ENCODE measurements at regions not wholly inside any gene's neighbourhood (a gene's known extent, or its start where the extent isn't known, plus 50 kb on each side); places are given as distances from the start of the nearest gene placed in this dataset.

DNA sequence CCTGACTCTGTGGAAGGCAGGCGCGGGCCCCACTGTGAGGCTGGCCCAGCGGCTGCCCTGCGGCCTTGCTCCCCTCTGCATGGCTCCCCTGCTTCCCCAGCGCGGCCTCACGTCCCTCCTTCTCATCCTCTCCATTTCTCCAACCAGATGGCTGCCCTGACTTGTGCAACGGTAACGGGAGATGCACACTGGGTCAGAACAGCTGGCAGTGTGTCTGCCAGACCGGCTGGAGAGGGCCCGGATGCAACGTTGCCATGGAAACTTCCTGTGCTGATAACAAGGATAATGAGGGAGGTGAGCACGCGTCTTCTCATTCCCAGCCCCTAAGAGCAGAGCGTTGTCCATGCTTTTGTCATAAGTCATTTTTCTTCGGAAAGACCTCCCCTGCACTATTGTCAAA lies 129.0 kb upstream of the WWC1 start:
- peaks cover 26 to 28% of the 10 kb centered on the region in 2 experiments for H3K36me3 ChIP-seq (ENCODE audit: control insufficient read depth in 2 of 2, extremely low read depth in 1 of 2, insufficient read depth in 2 of 2, low read length in 2 of 2)
- no peak overlapping the region for H3K9ac ChIP-seq (ENCODE audit: control insufficient read depth, extremely low read depth, insufficient read depth, low read length)
- H3K4me2 ChIP-seq (ENCODE audit: control insufficient read depth, extremely low read depth, insufficient read depth, low read depth, low read length): no peak overlapping the region
- dilution Hi-C loops (cut with MboI; ENCODE audit: extremely low pct_ligation_motif_present, low sequenced_read_pairs): no loop called here
- no peak overlapping the region for H3K27ac ChIP-seq (ENCODE audit: control insufficient read depth, insufficient read depth, low read length)
- FAIRE-seq (no peak), DNase-seq (ENCODE audit: low read depth, low spot score) (no peak)
- no peaks in the 10 kb centered on the region for H4K20me1 ChIP-seq (ENCODE audit: control insufficient read depth, extremely low read depth, insufficient read depth, low read length)
- no peaks in the 10 kb centered on the region for H3K9me1 ChIP-seq (ENCODE audit: control insufficient read depth, extremely low read depth, insufficient read depth, low read length)
- no peak overlapping the region for H3K4me3 ChIP-seq (ENCODE audit: control insufficient read depth in 2 of 3, extremely low read depth in 1 of 3, insufficient read depth in 2 of 3, low read depth in 1 of 3, low read length in 3 of 3)
- no peaks in the 10 kb centered on the region for H3K79me2 ChIP-seq (ENCODE audit: control insufficient read depth, insufficient read depth, low read length)
- H3K4me1 ChIP-seq (ENCODE audit: control insufficient read depth, extremely low read depth, insufficient read depth, low read length): no peaks in the 10 kb centered on the region
- no peak overlapping the region for H2AFZ ChIP-seq (ENCODE audit: control insufficient read depth, low read length)
- H3K27me3 ChIP-seq (ENCODE audit: control insufficient read depth, extremely low read depth, insufficient read depth, low read length): no peaks in the 10 kb centered on the region
- TF ChIP-seq EZH2 (IDR thresholded peaks at IDR 0.05; ENCODE audit: low read length): no peak
- TF ChIP-seq, protein P1, sequence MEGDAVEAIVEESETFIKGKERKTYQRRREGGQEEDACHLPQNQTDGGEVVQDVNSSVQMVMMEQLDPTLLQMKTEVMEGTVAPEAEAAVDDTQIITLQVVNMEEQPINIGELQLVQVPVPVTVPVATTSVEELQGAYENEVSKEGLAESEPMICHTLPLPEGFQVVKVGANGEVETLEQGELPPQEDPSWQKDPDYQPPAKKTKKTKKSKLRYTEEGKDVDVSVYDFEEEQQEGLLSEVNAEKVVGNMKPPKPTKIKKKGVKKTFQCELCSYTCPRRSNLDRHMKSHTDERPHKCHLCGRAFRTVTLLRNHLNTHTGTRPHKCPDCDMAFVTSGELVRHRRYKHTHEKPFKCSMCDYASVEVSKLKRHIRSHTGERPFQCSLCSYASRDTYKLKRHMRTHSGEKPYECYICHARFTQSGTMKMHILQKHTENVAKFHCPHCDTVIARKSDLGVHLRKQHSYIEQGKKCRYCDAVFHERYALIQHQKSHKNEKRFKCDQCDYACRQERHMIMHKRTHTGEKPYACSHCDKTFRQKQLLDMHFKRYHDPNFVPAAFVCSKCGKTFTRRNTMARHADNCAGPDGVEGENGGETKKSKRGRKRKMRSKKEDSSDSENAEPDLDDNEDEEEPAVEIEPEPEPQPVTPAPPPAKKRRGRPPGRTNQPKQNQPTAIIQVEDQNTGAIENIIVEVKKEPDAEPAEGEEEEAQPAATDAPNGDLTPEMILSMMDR (optimal IDR thresholded peaks at IDR 0.05 in 1 of 3, IDR thresholded peaks at IDR 0.05 in 1 of 3, conservative IDR thresholded peaks at IDR 0.05 in 1 of 3; ENCODE audit: extremely low read depth in 1 of 3, insufficient read depth in 2 of 3, low read length in 3 of 3): no peak
- no peaks in the 10 kb centered on the region for H3K9me3 ChIP-seq (ENCODE audit: control insufficient read depth, low read depth, low read length)

DNA sequence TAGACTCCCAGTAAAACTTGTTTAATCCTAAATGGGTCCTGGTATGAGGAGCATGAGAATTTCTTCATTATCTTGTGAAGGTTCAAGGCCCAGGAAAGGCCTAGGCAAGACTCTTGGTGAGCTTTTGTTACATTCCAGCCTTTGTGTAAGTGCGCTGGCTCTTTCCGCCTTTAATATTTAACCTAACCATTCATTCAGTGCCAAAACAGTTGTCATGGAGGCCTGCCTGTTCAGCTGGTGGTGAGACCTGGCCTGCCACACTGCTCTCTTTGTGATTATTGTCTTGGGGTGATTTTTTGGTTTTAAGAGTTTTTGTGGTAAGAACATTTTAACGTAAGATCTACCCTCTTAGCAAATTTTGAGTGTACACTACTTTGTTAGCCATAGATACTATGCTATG lies 127.5 kb upstream of the WWC1 start:
- Histone ChIP-seq H3K36me3 (ENCODE audit: control insufficient read depth in 2 of 2, extremely low read depth in 1 of 2, insufficient read depth in 2 of 2, low read length in 2 of 2) (peaks cover 24 to 28% of the 10 kb centered on the region in 2 experiments), H3K4me3 (ENCODE audit: control insufficient read depth in 2 of 3, extremely low read depth in 1 of 3, insufficient read depth in 2 of 3, low read depth in 1 of 3, low read length in 3 of 3) (no peak overlapping the region), H2AFZ (ENCODE audit: control insufficient read depth, low read length) (no peak overlapping the region), H3K27me3 (ENCODE audit: control insufficient read depth, extremely low read depth, insufficient read depth, low read length) (no peaks in the 10 kb centered on the region), H3K4me2 (ENCODE audit: control insufficient read depth, extremely low read depth, insufficient read depth, low read depth, low read length) (no peak overlapping the region), H3K79me2 (ENCODE audit: control insufficient read depth, insufficient read depth, low read length) (no peaks in the 10 kb centered on the region), H3K9ac (ENCODE audit: control insufficient read depth, extremely low read depth, insufficient read depth, low read length) (no peak overlapping the region), H3K9me3 (ENCODE audit: control insufficient read depth, low read depth, low read length) (no peaks in the 10 kb centered on the region), H3K27ac (ENCODE audit: control insufficient read depth, insufficient read depth, low read length) (no peak overlapping the region), H4K20me1 (ENCODE audit: control insufficient read depth, extremely low read depth, insufficient read depth, low read length) (no peaks in the 10 kb centered on the region), H3K9me1 (ENCODE audit: control insufficient read depth, extremely low read depth, insufficient read depth, low read length) (no peaks in the 10 kb centered on the region), H3K4me1 (ENCODE audit: control insufficient read depth, extremely low read depth, insufficient read depth, low read length) (no peaks in the 10 kb centered on the region)
- dilution Hi-C loops (cut with MboI; ENCODE audit: extremely low pct_ligation_motif_present, low sequenced_read_pairs): no loop called here
- DNase-seq (ENCODE audit: low read depth, low spot score) (no peak), FAIRE-seq (no peak)
- TF ChIP-seq EZH2 (IDR thresholded peaks at IDR 0.05; ENCODE audit: low read length): no peak
- TF ChIP-seq, protein P1 (optimal IDR thresholded peaks at IDR 0.05 in 1 of 3, IDR thresholded peaks at IDR 0.05 in 1 of 3, conservative IDR thresholded peaks at IDR 0.05 in 1 of 3; ENCODE audit: extremely low read depth in 1 of 3, insufficient read depth in 2 of 3, low read length in 3 of 3): no peak

Measured in keratinocyte (primary cell).